Femur (tissue), 1 donor: ENCODE measurements at regions not wholly inside any gene's neighbourhood (a gene's known extent, or its start where the extent isn't known, plus 50 kb on each side); places are given as distances from the start of the nearest gene placed in this dataset.

Source experiments
- DNase-seq: peaks from one replicate; pipeline ENCODE4 v3.0.0-alpha.2; 2017

DNA sequence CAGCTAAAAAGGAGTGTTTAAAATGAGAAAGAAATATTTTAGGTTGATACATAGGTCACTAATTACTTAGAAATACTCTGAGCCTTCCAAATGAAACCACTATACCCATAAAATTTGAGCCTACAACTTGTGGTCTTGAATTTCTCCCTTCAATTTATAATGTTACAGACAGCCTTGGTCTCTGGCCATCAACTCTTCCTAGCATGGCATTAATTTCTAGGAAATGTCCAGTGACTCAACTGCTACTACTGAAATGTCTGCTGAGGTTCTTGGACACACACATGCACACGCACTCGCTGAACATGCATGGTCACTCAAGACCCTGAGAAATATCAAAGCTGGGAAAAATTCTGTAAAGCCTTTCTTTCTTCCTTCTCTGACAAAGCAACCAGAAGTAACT, 61.1 kb upstream of the SAMSN1 start:
- DNase-seq, result no peak

DNA sequence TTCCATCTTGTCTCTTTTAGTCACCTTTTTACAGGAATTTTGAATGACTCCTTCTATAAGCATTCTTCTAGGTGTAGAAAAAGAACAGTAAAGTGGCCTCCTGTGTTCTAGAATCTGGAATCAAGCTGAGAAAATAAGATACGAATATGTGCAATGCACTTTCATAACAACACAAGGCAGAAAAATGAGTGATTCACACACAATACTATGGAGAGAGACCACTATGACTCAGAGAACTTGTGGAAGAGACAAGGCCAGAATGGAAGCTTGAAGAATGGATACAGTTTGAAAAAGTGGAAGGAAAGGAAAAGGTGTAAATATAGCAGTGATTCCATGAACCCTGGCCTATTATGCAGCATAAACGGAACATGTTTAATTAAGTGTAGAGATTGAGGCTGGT, 57.1 kb upstream of the SAMSN1 start:
- DNase-seq, result no peak

DNA sequence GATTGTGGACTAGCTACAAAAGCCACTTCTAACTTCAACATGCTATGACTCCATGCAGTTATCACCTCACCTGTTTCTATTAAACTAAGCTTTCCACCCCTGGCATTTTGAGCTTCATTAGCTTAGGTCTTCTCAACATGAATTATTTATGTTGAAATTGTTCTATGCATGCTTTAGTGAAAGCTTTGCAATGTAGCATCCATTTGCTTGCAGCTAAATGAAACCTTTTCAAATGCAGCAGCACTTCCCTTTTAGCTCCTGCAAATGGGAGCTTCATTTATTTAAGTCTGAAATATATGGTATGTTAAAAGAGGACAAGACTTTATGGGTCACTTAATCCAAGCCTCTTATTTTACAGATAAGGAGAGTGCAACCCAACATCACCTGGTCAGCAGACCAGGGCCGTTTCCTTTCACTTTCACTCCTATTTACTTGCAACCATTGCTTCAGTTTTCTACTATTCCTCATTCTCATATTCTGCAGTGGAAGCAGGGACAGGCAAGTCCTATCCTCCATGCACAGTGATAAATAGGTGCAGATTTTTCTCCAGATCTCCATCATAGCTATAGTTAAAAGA, 56.4 kb upstream of the SAMSN1 start:
- DNase-seq, result no peak

DNA sequence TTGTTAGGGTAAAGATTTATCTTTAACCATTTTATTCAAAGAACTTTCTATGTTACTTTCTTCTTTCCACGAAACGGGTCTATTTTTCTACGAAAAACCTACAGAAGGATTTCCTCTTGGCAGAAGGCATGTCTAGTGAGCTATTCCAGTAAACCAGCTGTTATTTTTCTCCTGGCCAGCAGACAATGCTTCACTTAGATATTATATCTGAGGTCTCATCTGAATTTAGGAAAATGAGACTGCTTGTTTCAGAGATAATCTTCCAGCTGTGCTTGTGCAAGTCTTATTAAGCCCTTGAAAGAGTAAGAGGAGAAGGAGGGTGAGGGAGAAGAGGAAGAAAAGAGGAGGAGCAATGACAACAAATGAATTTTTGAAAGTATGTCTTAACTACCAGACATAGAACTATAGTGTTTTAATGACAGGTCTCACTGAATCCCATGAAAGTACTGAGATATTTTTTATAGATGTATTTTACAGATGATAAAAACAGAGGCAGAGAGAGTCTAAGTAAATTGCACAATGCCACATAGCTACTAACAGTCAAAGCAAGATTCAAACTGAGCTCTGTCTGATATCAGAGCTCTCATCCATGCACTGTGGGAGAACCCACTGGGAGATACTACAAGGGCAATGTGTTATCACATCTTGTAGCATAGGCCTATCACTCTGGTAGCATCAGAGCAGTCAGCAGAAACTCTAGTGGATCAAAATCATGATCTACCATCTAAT, 54.6 kb upstream of the SAMSN1 start:
- no peak for DNase-seq

DNA sequence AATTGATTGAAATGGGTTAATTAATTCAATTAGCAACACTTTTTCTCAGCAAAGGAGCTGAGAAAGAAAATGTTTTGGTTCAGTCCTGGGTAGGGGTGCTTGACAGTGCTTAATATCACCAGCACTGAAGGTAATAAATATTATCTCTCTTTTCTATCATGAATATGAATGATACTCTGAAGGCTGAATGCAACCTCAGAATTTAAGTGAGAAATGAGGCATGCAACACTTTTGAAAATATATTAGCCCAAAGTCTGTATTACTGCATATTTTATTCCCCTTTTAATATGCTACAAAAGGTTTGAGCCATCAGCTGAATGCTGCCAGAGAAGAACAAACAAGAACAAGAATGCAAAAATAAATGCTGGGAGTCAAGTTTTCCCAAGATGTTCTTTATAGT, 52.0 kb upstream of the SAMSN1 start:
- no peak for DNase-seq
